ENCODE measurements at regions not wholly inside any gene's neighbourhood (a gene's known extent, or its start where the extent isn't known, plus 50 kb on each side); places are given as distances from the start of the nearest gene placed in this dataset.

DNA sequence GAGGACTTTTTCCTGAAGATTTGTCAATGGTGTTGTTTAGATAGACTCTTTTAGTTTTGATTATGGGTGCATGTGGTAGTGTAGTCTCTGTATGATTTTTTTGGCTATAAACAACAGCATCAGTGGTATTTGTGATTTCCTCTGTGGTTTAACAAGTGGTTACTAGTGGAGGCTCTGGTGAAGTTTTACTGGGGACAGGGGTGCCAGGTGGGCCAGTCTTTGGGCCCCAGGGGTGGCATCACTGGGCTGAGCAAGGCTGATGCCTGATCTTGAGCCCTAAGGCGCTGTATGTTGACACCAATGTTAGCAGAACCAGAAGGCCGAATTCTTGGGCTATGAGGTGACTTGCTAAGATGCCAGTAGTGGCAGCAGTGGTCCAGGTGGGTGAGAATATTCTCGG, 811.4 kb downstream of the DACH1 start:
- POLR2A ChIA-PET, result no interaction called here
- CTCF ChIA-PET, result no interaction called here
- H3K27ac ChIP-seq (ENCODE audit: extremely low read depth, low read depth, low read length), result no peak overlapping the region
- H3K9me3 ChIP-seq (ENCODE audit: control insufficient read depth, insufficient read depth, low read depth, low read length), result no peaks in the 10 kb centered on the region
- no peaks in the 10 kb centered on the region for H3K4me1 ChIP-seq (ENCODE audit: control insufficient read depth, insufficient read depth, low read length)
- no peak overlapping the region for H3K4me3 ChIP-seq (ENCODE audit: low read depth, low read length)
- TF ChIP-seq ZNF664 (tag by site-specific recombination; IDR thresholded peaks at IDR 0.05) (no peak), ZNF791 (tag by site-specific recombination; IDR thresholded peaks at IDR 0.05) (no peak), ZNF416 (tag by site-specific recombination; IDR thresholded peaks at IDR 0.05) (no peak), ZNF629 (tag by site-specific recombination; IDR thresholded peaks at IDR 0.05) (no peak), EGR2 (tag by site-specific recombination; IDR thresholded peaks at IDR 0.05; ENCODE audit: low read depth) (no peak), ZNF488 (tag by site-specific recombination; IDR thresholded peaks at IDR 0.05) (no peak), BCL11B (tag by site-specific recombination; IDR thresholded peaks at IDR 0.05; ENCODE audit: low read depth) (no peak)
- H3K36me3 ChIP-seq (ENCODE audit: control insufficient read depth in 2 of 2, insufficient read depth in 1 of 2, low read length in 2 of 2), result no peaks in the 10 kb centered on the region

GRCh38 chr13:71055047-71055446, 812.0 kb downstream of the DACH1 start:
- no peaks in the 10 kb centered on the region for H3K36me3 ChIP-seq (ENCODE audit: control insufficient read depth in 2 of 2, insufficient read depth in 1 of 2, low read length in 2 of 2)
- POLR2A ChIA-PET, result no interaction called here
- no peaks in the 10 kb centered on the region for H3K9me3 ChIP-seq (ENCODE audit: control insufficient read depth, insufficient read depth, low read depth, low read length)
- no peak overlapping the region for H3K4me3 ChIP-seq (ENCODE audit: low read depth, low read length)
- H3K27ac ChIP-seq (ENCODE audit: extremely low read depth, low read depth, low read length), result no peak overlapping the region
- TF ChIP-seq ZNF223 (tag by site-specific recombination; IDR thresholded peaks at IDR 0.05) (no peak), SETDB1 (IDR thresholded peaks at IDR 0.05; ENCODE audit: insufficient read length, low read length) (peak; percentile 84)
- CTCF ChIA-PET, result no interaction called here
- H3K4me1 ChIP-seq (ENCODE audit: control insufficient read depth, insufficient read depth, low read length), result no peaks in the 10 kb centered on the region

DNA sequence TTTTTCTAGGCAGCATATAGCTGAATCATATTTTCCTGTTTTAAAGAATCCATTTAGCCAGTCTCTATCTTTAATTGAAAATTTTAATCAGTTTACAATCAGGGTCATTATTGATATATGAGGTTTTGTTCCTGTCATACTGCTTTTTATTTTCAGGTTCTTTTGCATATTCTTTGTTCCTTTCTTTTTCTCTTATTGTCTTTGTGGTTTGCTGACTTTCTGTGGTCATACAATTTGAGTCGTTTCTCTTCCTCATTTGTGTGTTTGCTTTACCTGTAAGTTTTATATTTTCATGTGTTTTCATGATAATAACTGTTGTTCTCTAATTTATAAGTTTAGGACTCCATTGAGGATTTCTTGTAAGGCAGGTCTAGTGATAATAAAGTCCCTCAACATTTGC, 812.6 kb downstream of the DACH1 start:
- TF ChIP-seq ZNF132 (tag by site-specific recombination; IDR thresholded peaks at IDR 0.05; ENCODE audit: borderline replicate concordance), result no peak
- TF ChIP-seq ZNF280D (tag by site-specific recombination; IDR thresholded peaks at IDR 0.05), result no peak
- no peak for TF ChIP-seq ZNF366 (tag by site-specific recombination; conservative IDR thresholded peaks at IDR 0.05)
- TF ChIP-seq OVOL3 (tag by site-specific recombination; IDR thresholded peaks at IDR 0.05), result no peak
- no peak for TF ChIP-seq ZNF658 (tag by site-specific recombination; IDR thresholded peaks at IDR 0.05)
- no peak overlapping the region for H3K27ac ChIP-seq (ENCODE audit: extremely low read depth, low read depth, low read length)
- H3K4me1 ChIP-seq (ENCODE audit: control insufficient read depth, insufficient read depth, low read length), result no peaks in the 10 kb centered on the region
- no peaks in the 10 kb centered on the region for H3K36me3 ChIP-seq (ENCODE audit: control insufficient read depth in 2 of 2, insufficient read depth in 1 of 2, low read length in 2 of 2)
- ChIA-PET POLR2A (no interaction called here), CTCF (no interaction called here)
- H3K4me3 ChIP-seq (ENCODE audit: low read depth, low read length), result no peak overlapping the region
- H3K9me3 ChIP-seq (ENCODE audit: control insufficient read depth, insufficient read depth, low read depth, low read length), result no peaks in the 10 kb centered on the region

GRCh38 chr13:71051573-71051972, 815.4 kb downstream of the DACH1 start:
- Histone ChIP-seq H3K4me3 (ENCODE audit: low read depth, low read length) (no peak overlapping the region), H3K9me3 (ENCODE audit: control insufficient read depth, insufficient read depth, low read depth, low read length) (no peaks in the 10 kb centered on the region), H3K36me3 (ENCODE audit: control insufficient read depth in 2 of 2, insufficient read depth in 1 of 2, low read length in 2 of 2) (no peaks in the 10 kb centered on the region), H3K4me1 (ENCODE audit: control insufficient read depth, insufficient read depth, low read length) (no peaks in the 10 kb centered on the region), H3K27ac (ENCODE audit: extremely low read depth, low read depth, low read length) (no peak overlapping the region)
- ChIA-PET POLR2A (no interaction called here), CTCF (no interaction called here)
- TF ChIP-seq ZNF155 (tag by site-specific recombination; IDR thresholded peaks at IDR 0.05) (no peak), ZNF248 (tag by site-specific recombination; IDR thresholded peaks at IDR 0.05) (no peak), ZNF791 (tag by site-specific recombination; IDR thresholded peaks at IDR 0.05) (no peak)
- TF ChIP-seq, protein P1, sequence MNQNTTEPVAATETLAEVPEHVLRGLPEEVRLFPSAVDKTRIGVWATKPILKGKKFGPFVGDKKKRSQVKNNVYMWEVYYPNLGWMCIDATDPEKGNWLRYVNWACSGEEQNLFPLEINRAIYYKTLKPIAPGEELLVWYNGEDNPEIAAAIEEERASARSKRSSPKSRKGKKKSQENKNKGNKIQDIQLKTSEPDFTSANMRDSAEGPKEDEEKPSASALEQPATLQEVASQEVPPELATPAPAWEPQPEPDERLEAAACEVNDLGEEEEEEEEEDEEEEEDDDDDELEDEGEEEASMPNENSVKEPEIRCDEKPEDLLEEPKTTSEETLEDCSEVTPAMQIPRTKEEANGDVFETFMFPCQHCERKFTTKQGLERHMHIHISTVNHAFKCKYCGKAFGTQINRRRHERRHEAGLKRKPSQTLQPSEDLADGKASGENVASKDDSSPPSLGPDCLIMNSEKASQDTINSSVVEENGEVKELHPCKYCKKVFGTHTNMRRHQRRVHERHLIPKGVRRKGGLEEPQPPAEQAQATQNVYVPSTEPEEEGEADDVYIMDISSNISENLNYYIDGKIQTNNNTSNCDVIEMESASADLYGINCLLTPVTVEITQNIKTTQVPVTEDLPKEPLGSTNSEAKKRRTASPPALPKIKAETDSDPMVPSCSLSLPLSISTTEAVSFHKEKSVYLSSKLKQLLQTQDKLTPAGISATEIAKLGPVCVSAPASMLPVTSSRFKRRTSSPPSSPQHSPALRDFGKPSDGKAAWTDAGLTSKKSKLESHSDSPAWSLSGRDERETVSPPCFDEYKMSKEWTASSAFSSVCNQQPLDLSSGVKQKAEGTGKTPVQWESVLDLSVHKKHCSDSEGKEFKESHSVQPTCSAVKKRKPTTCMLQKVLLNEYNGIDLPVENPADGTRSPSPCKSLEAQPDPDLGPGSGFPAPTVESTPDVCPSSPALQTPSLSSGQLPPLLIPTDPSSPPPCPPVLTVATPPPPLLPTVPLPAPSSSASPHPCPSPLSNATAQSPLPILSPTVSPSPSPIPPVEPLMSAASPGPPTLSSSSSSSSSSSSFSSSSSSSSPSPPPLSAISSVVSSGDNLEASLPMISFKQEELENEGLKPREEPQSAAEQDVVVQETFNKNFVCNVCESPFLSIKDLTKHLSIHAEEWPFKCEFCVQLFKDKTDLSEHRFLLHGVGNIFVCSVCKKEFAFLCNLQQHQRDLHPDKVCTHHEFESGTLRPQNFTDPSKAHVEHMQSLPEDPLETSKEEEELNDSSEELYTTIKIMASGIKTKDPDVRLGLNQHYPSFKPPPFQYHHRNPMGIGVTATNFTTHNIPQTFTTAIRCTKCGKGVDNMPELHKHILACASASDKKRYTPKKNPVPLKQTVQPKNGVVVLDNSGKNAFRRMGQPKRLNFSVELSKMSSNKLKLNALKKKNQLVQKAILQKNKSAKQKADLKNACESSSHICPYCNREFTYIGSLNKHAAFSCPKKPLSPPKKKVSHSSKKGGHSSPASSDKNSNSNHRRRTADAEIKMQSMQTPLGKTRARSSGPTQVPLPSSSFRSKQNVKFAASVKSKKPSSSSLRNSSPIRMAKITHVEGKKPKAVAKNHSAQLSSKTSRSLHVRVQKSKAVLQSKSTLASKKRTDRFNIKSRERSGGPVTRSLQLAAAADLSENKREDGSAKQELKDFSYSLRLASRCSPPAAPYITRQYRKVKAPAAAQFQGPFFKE (tag by site-specific recombination; IDR thresholded peaks at IDR 0.05; ENCODE audit: borderline replicate concordance), result no peak
- TF ChIP-seq, protein P2, sequence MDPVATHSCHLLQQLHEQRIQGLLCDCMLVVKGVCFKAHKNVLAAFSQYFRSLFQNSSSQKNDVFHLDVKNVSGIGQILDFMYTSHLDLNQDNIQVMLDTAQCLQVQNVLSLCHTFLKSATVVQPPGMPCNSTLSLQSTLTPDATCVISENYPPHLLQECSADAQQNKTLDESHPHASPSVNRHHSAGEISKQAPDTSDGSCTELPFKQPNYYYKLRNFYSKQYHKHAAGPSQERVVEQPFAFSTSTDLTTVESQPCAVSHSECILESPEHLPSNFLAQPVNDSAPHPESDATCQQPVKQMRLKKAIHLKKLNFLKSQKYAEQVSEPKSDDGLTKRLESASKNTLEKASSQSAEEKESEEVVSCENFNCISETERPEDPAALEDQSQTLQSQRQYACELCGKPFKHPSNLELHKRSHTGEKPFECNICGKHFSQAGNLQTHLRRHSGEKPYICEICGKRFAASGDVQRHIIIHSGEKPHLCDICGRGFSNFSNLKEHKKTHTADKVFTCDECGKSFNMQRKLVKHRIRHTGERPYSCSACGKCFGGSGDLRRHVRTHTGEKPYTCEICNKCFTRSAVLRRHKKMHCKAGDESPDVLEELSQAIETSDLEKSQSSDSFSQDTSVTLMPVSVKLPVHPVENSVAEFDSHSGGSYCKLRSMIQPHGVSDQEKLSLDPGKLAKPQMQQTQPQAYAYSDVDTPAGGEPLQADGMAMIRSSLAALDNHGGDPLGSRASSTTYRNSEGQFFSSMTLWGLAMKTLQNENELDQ (tag by site-specific recombination; IDR thresholded peaks at IDR 0.05; ENCODE audit: low read depth), result no peak

Data from HEK293 (cell line).